T1000 (cell line): ENCODE measurements at regions not wholly inside any gene's neighbourhood (a gene's known extent, or its start where the extent isn't known, plus 50 kb on each side); places are given as distances from the start of the nearest gene placed in this dataset.

ENCODE experiments used
- DNase-seq: peaks from one replicate; lab custom pipeline; 2025; ENCODE audit warnings: mixed read lengths; lab: John Stamatoyannopoulos, UW

GRCh38 chr1:181142096-181142958 lies 53.8 kb downstream of the IER5 start:
- peak; percentile 86 for DNase-seq

GRCh38 chr1:181143102-181143859 lies 54.8 kb downstream of the IER5 start:
- no peak for DNase-seq

GRCh38 chr1:181144238-181144637 lies 55.7 kb downstream of the IER5 start:
- DNase-seq = no peak

GRCh38 chr1:181148636-181149035 lies 60.1 kb downstream of the IER5 start:
- no peak for DNase-seq

- DNase-seq = no peak
Measured at GRCh38 chr1:181149326-181150125, 61.0 kb downstream of the IER5 start.

- no peak for DNase-seq
Measured at GRCh38 chr1:181150273-181150672, 61.8 kb downstream of the IER5 start.

- DNase-seq = no peak
Measured at GRCh38 chr1:181150842-181151241, 62.3 kb downstream of the IER5 start.

GRCh38 chr1:181151378-181152326 lies 63.2 kb downstream of the IER5 start:
- DNase-seq = no peak

- no peak for DNase-seq
Measured at GRCh38 chr1:181152892-181153633, 64.6 kb downstream of the IER5 start.

GRCh38 chr1:181153634-181153961 lies 65.1 kb downstream of the IER5 start:
- no peak for DNase-seq

- no peak for DNase-seq
Measured at GRCh38 chr1:181155339-181155738, 66.8 kb downstream of the IER5 start.

- DNase-seq = no peak
Measured at GRCh38 chr1:181159451-181160140, 71.1 kb downstream of the IER5 start.

GRCh38 chr1:181160322-181160721 lies 71.8 kb downstream of the IER5 start:
- no peak for DNase-seq

- DNase-seq = no peak
Measured at GRCh38 chr1:181160998-181161870, 72.7 kb downstream of the IER5 start.

- DNase-seq = no peak
Measured at GRCh38 chr1:181163662-181164061, 75.2 kb downstream of the IER5 start.

GRCh38 chr1:181166377-181167196 lies 78.1 kb downstream of the IER5 start:
- DNase-seq = peak; percentile 54

GRCh38 chr1:181169281-181169865 lies 80.9 kb downstream of the IER5 start:
- no peak for DNase-seq

- no peak for DNase-seq
Measured at GRCh38 chr1:181170194-181170593, 81.7 kb downstream of the IER5 start.
